GM23338 (cell line): ENCODE measurements at regions not wholly inside any gene's neighbourhood (a gene's known extent, or its start where the extent isn't known, plus 50 kb on each side); places are given as distances from the start of the nearest gene placed in this dataset.

Experiments used
- ATAC-seq: fragments of 200-7000 bp; cut with Tn5 transposase; 3 replicates; pipeline ENCODE4 v1.9.1; 2020
- DNase-seq: peaks from one replicate; pipeline ENCODE4 v3.0.0-alpha.2; 2015; ENCODE audit warnings: low spot score
- H2AFZ ChIP-seq: fragments of 200-600 bp; sonication (generic); 2 replicates; pipeline ENCODE4 v1.8.0; 2016; ENCODE audit warnings: antibody characterized with exemption, mild to moderate bottlenecking, moderate library complexity
- H3F3A ChIP-seq: fragments of 200-600 bp; sonication (generic); replicated peaks from 2 replicates; pipeline ENCODE4 v1.8.0; 2017; ENCODE audit warnings: antibody characterized with exemption, mixed run types, low read depth
- H3K27ac ChIP-seq: fragments of 200-600 bp; sonication (generic); 2 replicates; pipeline ENCODE4 v1.6.1; 2016; ENCODE audit warnings: low read depth
- H3K27me3 ChIP-seq: fragments of 200-600 bp; sonication (generic); 2 replicates; pipeline ENCODE4 v1.8.0; 2016; ENCODE audit warnings: mild to moderate bottlenecking, mixed run types, moderate library complexity; ENCODE audit not compliant: insufficient read depth
- H3K36me3 ChIP-seq: fragments of 200-600 bp; sonication (generic); 2 replicates; pipeline ENCODE4 v1.8.0; 2016; ENCODE audit warnings: mild to moderate bottlenecking; ENCODE audit not compliant: insufficient read depth
- H3K4me1 ChIP-seq: fragments of 200-600 bp; sonication (generic); 2 replicates; pipeline ENCODE4 v1.8.0; 2016; ENCODE audit warnings: mild to moderate bottlenecking, moderate library complexity; ENCODE audit not compliant: insufficient read depth
- H3K4me2 ChIP-seq: fragments of 200-600 bp; sonication (generic); 2 replicates; pipeline ENCODE4 v1.7.1; 2017; ENCODE audit warnings: mixed run types
- H3K4me3 ChIP-seq: fragments of 200-600 bp; sonication (generic); 2 replicates; pipeline ENCODE4 v1.6.1; 2016; ENCODE audit warnings: mixed run types
- H3K79me2 ChIP-seq: fragments of 200-600 bp; sonication (generic); replicated peaks from 2 replicates; pipeline ENCODE4 v1.8.0; 2017; ENCODE audit warnings: mild to moderate bottlenecking; ENCODE audit not compliant: insufficient read depth
- H3K9me2 ChIP-seq: fragments of 200-600 bp; sonication (generic); 2 replicates; pipeline ENCODE4 v1.8.0; 2017; ENCODE audit not compliant: insufficient read depth
- H4K20me1 ChIP-seq: fragments of 200-600 bp; sonication (generic); replicated peaks from 2 replicates; pipeline ENCODE4 v1.8.0; 2017; ENCODE audit warnings: mild to moderate bottlenecking; ENCODE audit not compliant: insufficient read depth
- H3K27ac Mint-ChIP-seq: 2 replicates; pipeline ENCODE4 v1.8.0; 2020; ENCODE audit warnings: inconsistent platforms, mild to moderate bottlenecking, moderate library complexity, mixed read lengths
- H3K27me3 Mint-ChIP-seq: 3 replicates; pipeline ENCODE4 v1.8.0; 2022; ENCODE audit warnings: low read depth, mild to moderate bottlenecking, moderate library complexity, mixed read lengths, inconsistent platforms; ENCODE audit not compliant: insufficient read depth, poor library complexity
- H3K36me3 Mint-ChIP-seq: 3 replicates; pipeline ENCODE4 v1.8.0; 2021; ENCODE audit warnings: low read depth, mild to moderate bottlenecking, inconsistent platforms, moderate library complexity, mixed read lengths
- H3K4me1 Mint-ChIP-seq: 3 replicates; pipeline ENCODE4 v1.8.0; 2020; ENCODE audit warnings: mild to moderate bottlenecking, inconsistent platforms, mixed read lengths
- H3K4me3 Mint-ChIP-seq: 3 replicates; pipeline ENCODE4 v1.8.0; 2021; ENCODE audit warnings: moderate library complexity, mild to moderate bottlenecking, inconsistent platforms, mixed read lengths
- H3K9me3 Mint-ChIP-seq: 3 replicates; pipeline ENCODE4 v1.8.0; 2020; ENCODE audit warnings: moderate library complexity, mild to moderate bottlenecking, inconsistent platforms, mixed read lengths
- CREB1 ChIP-seq: fragments of 250-450 bp; sonication (Bioruptor Pico); IDR thresholded peaks from 2 replicates; pipeline ENCODE4 v1.5.0; 2020; ENCODE audit warnings: low read depth, mild to moderate bottlenecking, moderate library complexity
- CTCF ChIP-seq, 2 experiments: fragments of 200-600 bp in 1 of 2; sonication (generic) in 1 of 2; conservative IDR thresholded peaks; 2 replicates each; pipeline versions ENCODE4 v1.5.1 to v1.6.1; 2016 to 2017; ENCODE audit warnings: antibody characterized with exemption in 2 of 2, low read depth in 2 of 2, mild to moderate bottlenecking in 2 of 2, moderate library complexity in 1 of 2
- ETS1 ChIP-seq: IDR thresholded peaks from 2 replicates; pipeline ENCODE4 v1.6.1; 2016; ENCODE audit warnings: antibody characterized with exemption
- EZH2 ChIP-seq: fragments of 200-600 bp; sonication (generic); IDR thresholded peaks from one replicate; pipeline ENCODE4 v1.8.0; 2017; ENCODE audit warnings: antibody characterized with exemption, mild to moderate bottlenecking, low read depth; ENCODE audit not compliant: unreplicated experiment
- EZH2phosphoT487 ChIP-seq: fragments of 200-600 bp; sonication (generic); IDR thresholded peaks from one replicate; pipeline ENCODE4 v1.8.1; 2018; ENCODE audit warnings: antibody characterized with exemption; ENCODE audit not compliant: unreplicated experiment
- JUNB ChIP-seq: IDR thresholded peaks from one replicate; pipeline ENCODE4 v1.6.1; 2016; ENCODE audit warnings: antibody characterized with exemption; ENCODE audit not compliant: unreplicated experiment
- NANOG ChIP-seq: IDR thresholded peaks from 2 replicates; pipeline ENCODE4 v1.6.1; 2016; ENCODE audit warnings: antibody characterized with exemption, borderline replicate concordance
- POLR2AphosphoS5 ChIP-seq: IDR thresholded peaks from 2 replicates; pipeline ENCODE4 v1.6.1; 2016; ENCODE audit warnings: antibody characterized with exemption, low read depth
- REST ChIP-seq: IDR thresholded peaks from one replicate; pipeline ENCODE4 v1.6.1; 2018; ENCODE audit warnings: antibody characterized with exemption; ENCODE audit not compliant: unreplicated experiment
- STAT1 ChIP-seq: IDR thresholded peaks from one replicate; pipeline ENCODE4 v1.6.1; 2016; ENCODE audit warnings: antibody characterized with exemption; ENCODE audit not compliant: unreplicated experiment
- ZNF114 ChIP-seq: fragments of 250-450 bp; sonication (Bioruptor Pico); IDR thresholded peaks from 2 replicates; pipeline ENCODE4 v1.5.0; 2020; ENCODE audit warnings: mild to moderate bottlenecking, moderate library complexity
- ZNF331 ChIP-seq: fragments of 250-450 bp; sonication (Bioruptor Pico); IDR thresholded peaks from 2 replicates; pipeline ENCODE4 v1.5.0; 2020; ENCODE audit warnings: low read depth, mild to moderate bottlenecking, moderate library complexity
- ZNF462 ChIP-seq: fragments of 250-450 bp; sonication (Bioruptor Pico); IDR thresholded peaks from 2 replicates; pipeline ENCODE4 v1.5.0; 2020; ENCODE audit warnings: mild to moderate bottlenecking, moderate library complexity

- Mint-ChIP-seq H3K36me3 (no peaks in the 10 kb centered on the region), H3K4me1 (peaks cover 5% of the 10 kb centered on the region; the same call in 2 of the 3 replicates), H3K9me3 (no peaks in the 10 kb centered on the region), H3K27me3 (peaks cover 6% of the 10 kb centered on the region), H3K27ac (no peak overlapping the region), H3K4me3 (no peak overlapping the region)
- Histone ChIP-seq H3K27ac (no peak overlapping the region), H3K9me2 (peaks cover 6% of the 10 kb centered on the region), H3K27me3 (no peaks in the 10 kb centered on the region), H3K4me3 (no peak overlapping the region), H3K36me3 (no peaks in the 10 kb centered on the region), H3K4me2 (no peak overlapping the region), H4K20me1 (no peaks in the 10 kb centered on the region), H3F3A (no peaks in the 10 kb centered on the region), H3K79me2 (no peaks in the 10 kb centered on the region), H2AFZ (no peak overlapping the region), H3K4me1 (no peaks in the 10 kb centered on the region)
- no peak for DNase-seq
- TF ChIP-seq POLR2AphosphoS5 (no peak), EZH2 (no peak), ETS1 (no peak), ZNF331 (CRISPR knock-in tag) (no peak), JUNB (no peak), CREB1 (no peak), NANOG (no peak), CTCF (conservative IDR thresholded peaks at IDR 0.05; ENCODE audit: low read depth in 2 of 2) (no peak), EZH2phosphoT487 (no peak), ZNF114 (CRISPR knock-in tag) (no peak), REST (no peak), ZNF462 (no peak), STAT1 (no peak)
- no peak for ATAC-seq
Measured at GRCh38 chr4:24422644-24423043, 161.7 kb downstream of the DHX15 start.
